SK-N-SH treated with all-trans-retinoic acid at 6 μM for 48 hours (cell line): ENCODE measurements at regions not wholly inside any gene's neighbourhood (a gene's known extent, or its start where the extent isn't known, plus 50 kb on each side); places are given as distances from the start of the nearest gene placed in this dataset.

ENCODE experiments used
- ATAC-seq: fragments of 200-7000 bp; cut with Tn5 transposase; 3 replicates; pipeline ENCODE4 v1.9.1; 2020; ENCODE audit warnings: mild to moderate bottlenecking, moderate library complexity
- ZNF565 ChIP-seq: fragments of 450-650 bp; formaldehyde crosslinking; conservative IDR thresholded peaks from 2 replicates; pipeline ENCODE4 v1.5.0; 2020; ENCODE audit warnings: low read depth, mild to moderate bottlenecking, moderate library complexity
- TF ChIP-seq, protein P1 (sequence below): fragments of 250-450 bp; sonication (Bioruptor Pico); IDR thresholded peaks from 2 replicates; pipeline ENCODE4 v1.8.0; 2021; ENCODE audit warnings: low read depth, mild to moderate bottlenecking, moderate library complexity, borderline replicate concordance
- TF ChIP-seq, protein P2 (sequence below): fragments of 250-450 bp; sonication (Bioruptor Pico); IDR thresholded peaks from 2 replicates; pipeline ENCODE4 v1.5.0; 2020; ENCODE audit warnings: mild to moderate bottlenecking, moderate library complexity

GRCh38 chr5:20420991-20421595, 433.1 kb upstream of the CDH18 start:
- ATAC-seq = no peak

More at GRCh38 chr5:20420991-20421595, 433.1 kb upstream of the CDH18 start:
- TF ChIP-seq, protein P1, sequence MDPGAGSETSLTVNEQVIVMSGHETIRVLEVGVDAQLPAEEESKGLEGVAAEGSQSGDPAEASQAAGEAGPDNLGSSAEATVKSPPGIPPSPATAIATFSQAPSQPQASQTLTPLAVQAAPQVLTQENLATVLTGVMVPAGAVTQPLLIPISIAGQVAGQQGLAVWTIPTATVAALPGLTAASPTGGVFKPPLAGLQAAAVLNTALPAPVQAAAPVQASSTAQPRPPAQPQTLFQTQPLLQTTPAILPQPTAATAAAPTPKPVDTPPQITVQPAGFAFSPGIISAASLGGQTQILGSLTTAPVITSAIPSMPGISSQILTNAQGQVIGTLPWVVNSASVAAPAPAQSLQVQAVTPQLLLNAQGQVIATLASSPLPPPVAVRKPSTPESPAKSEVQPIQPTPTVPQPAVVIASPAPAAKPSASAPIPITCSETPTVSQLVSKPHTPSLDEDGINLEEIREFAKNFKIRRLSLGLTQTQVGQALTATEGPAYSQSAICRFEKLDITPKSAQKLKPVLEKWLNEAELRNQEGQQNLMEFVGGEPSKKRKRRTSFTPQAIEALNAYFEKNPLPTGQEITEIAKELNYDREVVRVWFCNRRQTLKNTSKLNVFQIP (CRISPR knock-in tag) = no peak
- TF ChIP-seq, protein P2, sequence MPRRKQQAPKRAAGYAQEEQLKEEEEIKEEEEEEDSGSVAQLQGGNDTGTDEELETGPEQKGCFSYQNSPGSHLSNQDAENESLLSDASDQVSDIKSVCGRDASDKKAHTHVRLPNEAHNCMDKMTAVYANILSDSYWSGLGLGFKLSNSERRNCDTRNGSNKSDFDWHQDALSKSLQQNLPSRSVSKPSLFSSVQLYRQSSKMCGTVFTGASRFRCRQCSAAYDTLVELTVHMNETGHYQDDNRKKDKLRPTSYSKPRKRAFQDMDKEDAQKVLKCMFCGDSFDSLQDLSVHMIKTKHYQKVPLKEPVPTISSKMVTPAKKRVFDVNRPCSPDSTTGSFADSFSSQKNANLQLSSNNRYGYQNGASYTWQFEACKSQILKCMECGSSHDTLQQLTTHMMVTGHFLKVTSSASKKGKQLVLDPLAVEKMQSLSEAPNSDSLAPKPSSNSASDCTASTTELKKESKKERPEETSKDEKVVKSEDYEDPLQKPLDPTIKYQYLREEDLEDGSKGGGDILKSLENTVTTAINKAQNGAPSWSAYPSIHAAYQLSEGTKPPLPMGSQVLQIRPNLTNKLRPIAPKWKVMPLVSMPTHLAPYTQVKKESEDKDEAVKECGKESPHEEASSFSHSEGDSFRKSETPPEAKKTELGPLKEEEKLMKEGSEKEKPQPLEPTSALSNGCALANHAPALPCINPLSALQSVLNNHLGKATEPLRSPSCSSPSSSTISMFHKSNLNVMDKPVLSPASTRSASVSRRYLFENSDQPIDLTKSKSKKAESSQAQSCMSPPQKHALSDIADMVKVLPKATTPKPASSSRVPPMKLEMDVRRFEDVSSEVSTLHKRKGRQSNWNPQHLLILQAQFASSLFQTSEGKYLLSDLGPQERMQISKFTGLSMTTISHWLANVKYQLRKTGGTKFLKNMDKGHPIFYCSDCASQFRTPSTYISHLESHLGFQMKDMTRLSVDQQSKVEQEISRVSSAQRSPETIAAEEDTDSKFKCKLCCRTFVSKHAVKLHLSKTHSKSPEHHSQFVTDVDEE = no peak
- TF ChIP-seq ZNF565 = no peak
